Activated CD4-positive, alpha-beta T cell treated with anti-CD3 and anti-CD28 coated beads for 24 hours (primary cell): ENCODE measurements at regions not wholly inside any gene's neighbourhood (a gene's known extent, or its start where the extent isn't known, plus 50 kb on each side); places are given as distances from the start of the nearest gene placed in this dataset.
"Not testable (repeated sequence)": the region's sequence is repeated elsewhere in the genome, so short reads cannot be mapped to it uniquely, and the experiment has no call there.

Experiments used
- DNase-seq, 2 donors: peaks; one replicate each; pipeline ENCODE4 v3.0.0-alpha.2; 2020; ENCODE audit warnings: low read depth in 2 of 2

GRCh38 chr5:174550026-174550425 lies 174.4 kb upstream of the MSX2 start:
- no peak for DNase-seq

- DNase-seq = no peak
These were observed 172.0 kb upstream of the MSX2 start for GRCh38 chr5:174552428-174552827.

GRCh38 chr5:174553556-174553955 lies 170.8 kb upstream of the MSX2 start:
- DNase-seq = no peak

- DNase-seq = no peak
These were observed 168.7 kb upstream of the MSX2 start for GRCh38 chr5:174555726-174556125.

GRCh38 chr5:174556756-174557155 lies 167.6 kb upstream of the MSX2 start:
- DNase-seq = no peak

- DNase-seq = no peak
These were observed 166.2 kb upstream of the MSX2 start for GRCh38 chr5:174558190-174558589.

- DNase-seq = no peak
These were observed 165.2 kb upstream of the MSX2 start for GRCh38 chr5:174559141-174559540.

GRCh38 chr5:174559566-174560090 lies 164.8 kb upstream of the MSX2 start:
- no peak for DNase-seq

- no peak for DNase-seq
These were observed 163.5 kb upstream of the MSX2 start for GRCh38 chr5:174560861-174561260.

GRCh38 chr5:174563040-174563439 lies 161.3 kb upstream of the MSX2 start:
- DNase-seq = not testable (repeated sequence)

GRCh38 chr5:174563899-174564298 lies 160.5 kb upstream of the MSX2 start:
- no peak for DNase-seq

- no peak for DNase-seq
These were observed 156.8 kb upstream of the MSX2 start for GRCh38 chr5:174567506-174568141.

GRCh38 chr5:174570662-174571061 lies 153.7 kb upstream of the MSX2 start:
- no peak for DNase-seq

- DNase-seq = no peak
These were observed 152.6 kb upstream of the MSX2 start for GRCh38 chr5:174571662-174572397.

- DNase-seq = no peak
These were observed 151.8 kb upstream of the MSX2 start for GRCh38 chr5:174572591-174572990.

GRCh38 chr5:174573221-174573994 lies 151.0 kb upstream of the MSX2 start:
- DNase-seq = no peak

GRCh38 chr5:174575043-174575442 lies 149.3 kb upstream of the MSX2 start:
- DNase-seq = no peak

GRCh38 chr5:174576042-174576441 lies 148.3 kb upstream of the MSX2 start:
- DNase-seq = no peak

- DNase-seq = no peak
These were observed 142.9 kb upstream of the MSX2 start for GRCh38 chr5:174581479-174581878.

GRCh38 chr5:174581894-174582293 lies 142.5 kb upstream of the MSX2 start:
- DNase-seq = no peak

GRCh38 chr5:174583071-174583470 lies 141.3 kb upstream of the MSX2 start:
- DNase-seq = no peak

- no peak for DNase-seq
These were observed 138.9 kb upstream of the MSX2 start for GRCh38 chr5:174585472-174585871.

- not testable (repeated sequence) for DNase-seq
These were observed 138.2 kb upstream of the MSX2 start for GRCh38 chr5:174586163-174586562.
